ENCODE measurements at regions not wholly inside any gene's neighbourhood (a gene's known extent, or its start where the extent isn't known, plus 50 kb on each side); places are given as distances from the start of the nearest gene placed in this dataset.

GRCh38 chr20:5400164-5400762, 83.5 kb upstream of the PROKR2 start:
- TF ChIP-seq EZH2 (IDR thresholded peaks at IDR 0.05; ENCODE audit: low read length) (no peak), CTCF (optimal IDR thresholded peaks at IDR 0.05 in 1 of 3, IDR thresholded peaks at IDR 0.05 in 1 of 3, conservative IDR thresholded peaks at IDR 0.05 in 1 of 3; ENCODE audit: extremely low read depth in 1 of 3, insufficient read depth in 2 of 3, low read length in 3 of 3) (no peak)
- Histone ChIP-seq H3K4me2 (ENCODE audit: control insufficient read depth, extremely low read depth, insufficient read depth, low read depth, low read length) (no peak overlapping the region), H3K9me1 (ENCODE audit: control insufficient read depth, extremely low read depth, insufficient read depth, low read length) (no peaks in the 10 kb centered on the region), H3K9ac (ENCODE audit: control insufficient read depth, extremely low read depth, insufficient read depth, low read length) (no peak overlapping the region), H2AFZ (ENCODE audit: control insufficient read depth, low read length) (no peak overlapping the region), H3K4me1 (ENCODE audit: control insufficient read depth, extremely low read depth, insufficient read depth, low read length) (no peaks in the 10 kb centered on the region), H3K27ac (ENCODE audit: control insufficient read depth, insufficient read depth, low read length) (no peak overlapping the region), H3K9me3 (ENCODE audit: control insufficient read depth, low read depth, low read length) (no peaks in the 10 kb centered on the region), H4K20me1 (ENCODE audit: control insufficient read depth, extremely low read depth, insufficient read depth, low read length) (no peaks in the 10 kb centered on the region), H3K79me2 (ENCODE audit: control insufficient read depth, insufficient read depth, low read length) (no peaks in the 10 kb centered on the region), H3K36me3 (ENCODE audit: control insufficient read depth in 2 of 2, extremely low read depth in 1 of 2, insufficient read depth in 2 of 2, low read length in 2 of 2) (no peaks in the 10 kb centered on the region), H3K27me3 (ENCODE audit: control insufficient read depth, extremely low read depth, insufficient read depth, low read length) (no peaks in the 10 kb centered on the region), H3K4me3 (ENCODE audit: control insufficient read depth in 2 of 3, extremely low read depth in 1 of 3, insufficient read depth in 2 of 3, low read depth in 1 of 3, low read length in 3 of 3) (no peak overlapping the region)
- FAIRE-seq = no peak
- DNase-seq (ENCODE audit: low read depth, low spot score) = no peak
- dilution Hi-C loops (cut with MboI; ENCODE audit: extremely low pct_ligation_motif_present, low sequenced_read_pairs) = no loop called here

GRCh38 chr20:5397393-5397792, 80.6 kb upstream of the PROKR2 start:
- DNase-seq (ENCODE audit: low read depth, low spot score) = no peak
- H3K9ac ChIP-seq (ENCODE audit: control insufficient read depth, extremely low read depth, insufficient read depth, low read length) = no peak overlapping the region
- H3K27me3 ChIP-seq (ENCODE audit: control insufficient read depth, extremely low read depth, insufficient read depth, low read length) = no peaks in the 10 kb centered on the region
- no peak overlapping the region for H3K4me2 ChIP-seq (ENCODE audit: control insufficient read depth, extremely low read depth, insufficient read depth, low read depth, low read length)
- no peaks in the 10 kb centered on the region for H3K9me3 ChIP-seq (ENCODE audit: control insufficient read depth, low read depth, low read length)
- H4K20me1 ChIP-seq (ENCODE audit: control insufficient read depth, extremely low read depth, insufficient read depth, low read length) = no peaks in the 10 kb centered on the region
- FAIRE-seq = no peak
- H3K36me3 ChIP-seq (ENCODE audit: control insufficient read depth in 2 of 2, extremely low read depth in 1 of 2, insufficient read depth in 2 of 2, low read length in 2 of 2) = no peaks in the 10 kb centered on the region
- H3K4me3 ChIP-seq (ENCODE audit: control insufficient read depth in 2 of 3, extremely low read depth in 1 of 3, insufficient read depth in 2 of 3, low read depth in 1 of 3, low read length in 3 of 3) = no peak overlapping the region
- TF ChIP-seq EZH2 (IDR thresholded peaks at IDR 0.05; ENCODE audit: low read length) (no peak), CTCF (optimal IDR thresholded peaks at IDR 0.05 in 1 of 3, IDR thresholded peaks at IDR 0.05 in 1 of 3, conservative IDR thresholded peaks at IDR 0.05 in 1 of 3; ENCODE audit: extremely low read depth in 1 of 3, insufficient read depth in 2 of 3, low read length in 3 of 3) (no peak)
- H2AFZ ChIP-seq (ENCODE audit: control insufficient read depth, low read length) = no peak overlapping the region
- no peak overlapping the region for H3K27ac ChIP-seq (ENCODE audit: control insufficient read depth, insufficient read depth, low read length)
- no peaks in the 10 kb centered on the region for H3K4me1 ChIP-seq (ENCODE audit: control insufficient read depth, extremely low read depth, insufficient read depth, low read length)
- no peaks in the 10 kb centered on the region for H3K9me1 ChIP-seq (ENCODE audit: control insufficient read depth, extremely low read depth, insufficient read depth, low read length)
- dilution Hi-C loops (cut with MboI; ENCODE audit: extremely low pct_ligation_motif_present, low sequenced_read_pairs) = no loop called here
- no peaks in the 10 kb centered on the region for H3K79me2 ChIP-seq (ENCODE audit: control insufficient read depth, insufficient read depth, low read length)

All from keratinocyte (primary cell).